GM12878 (cell line): ENCODE measurements at regions not wholly inside any gene's neighbourhood (a gene's known extent, or its start where the extent isn't known, plus 50 kb on each side); places are given as distances from the start of the nearest gene placed in this dataset.

Experiments used
- ATAC-seq: fragments of 200-7000 bp; cut with Tn5 transposase; 3 replicates; pipeline ENCODE4 v1.9.1; 2020; ENCODE audit warnings: mild to moderate bottlenecking, moderate library complexity
- BruUV-seq: library from RNA; stranded (reverse); fragments of 400-500 nt; replicated peaks from 2 replicates; lab custom pipeline; 2021; lab: Mats Ljungman, UMichigan
- CTCF ChIA-PET: fragments of 300-600 bp; sonication (Branson Sonifier 250); formaldehyde crosslinking; extraction: SDS; loops from one replicate; lab custom pipeline; 2021; ENCODE audit warnings: inconsistent platforms; lab: Yijun Ruan, JAX
- POLR2A ChIA-PET: fragments of 350-600 bp; formaldehyde crosslinking; extraction: SDS; loops from one replicate; lab custom pipeline; 2021; ENCODE audit warnings: inconsistent platforms; lab: Charles Lee
- RAD21 ChIA-PET: fragments of 300-600 bp; sonication (Branson Sonifier 250); formaldehyde crosslinking; loops from one replicate; lab custom pipeline; 2023; ENCODE audit warnings: antibody characterized with exemption; ENCODE audit not compliant: unreplicated experiment; lab: Charles Lee
- SMC1A ChIA-PET: fragments of 300-600 bp; sonication (Branson Sonifier 250); formaldehyde crosslinking; loops from one replicate; lab custom pipeline; 2023; ENCODE audit not compliant: unreplicated experiment, uncharacterized antibody; lab: Charles Lee
- DNase-seq: peaks from one replicate; pipeline ENCODE4 v3.0.0-alpha.2; 2011; ENCODE audit warnings: low read depth, low spot score
- FAIRE-seq: peaks from 3 replicates; lab custom pipeline; 2011; peaks lifted over from hg19 to GRCh38; lab: Jason Lieb, UNC
- H2AFZ ChIP-seq: 2 replicates; pipeline ENCODE4 v1.6.0; 2011; ENCODE audit warnings: low read depth, low read length, control low read depth; ENCODE audit not compliant: control insufficient read depth
- H3K27ac ChIP-seq: 2 replicates; pipeline ENCODE4 v1.5.1; 2011; ENCODE audit warnings: control low read depth; ENCODE audit not compliant: control insufficient read depth, insufficient read depth
- H3K27me3 ChIP-seq, 2 experiments: replicated peaks in 1 of 2; 2 replicates each; pipeline versions ENCODE4 v1.6.0 to v1.6.1; 2011; ENCODE audit warnings: low read length in 1 of 2; ENCODE audit not compliant: control insufficient read depth in 2 of 2, insufficient read depth in 2 of 2
- H3K36me3 ChIP-seq, 2 experiments: 2 replicates each; pipeline ENCODE4 v1.5.1; 2011; ENCODE audit warnings: low read length in 1 of 2; ENCODE audit not compliant: control insufficient read depth in 2 of 2, insufficient read depth in 2 of 2
- H3K4me1 ChIP-seq: 2 replicates; pipeline ENCODE4 v1.6.1; 2011; ENCODE audit warnings: mild to moderate bottlenecking, low read length, moderate library complexity, mixed read lengths; ENCODE audit not compliant: control insufficient read depth, insufficient read depth
- H3K4me2 ChIP-seq: 2 replicates; pipeline ENCODE4 v1.6.0; 2011; ENCODE audit warnings: control low read depth; ENCODE audit not compliant: control insufficient read depth, insufficient read depth
- H3K4me3 ChIP-seq: fragments of 200-600 bp; sonication (generic); 2 replicates; pipeline ENCODE4 v1.5.1; 2016
- H3K79me2 ChIP-seq: 2 replicates; pipeline ENCODE4 v1.6.0; 2011; ENCODE audit warnings: low read length; ENCODE audit not compliant: control insufficient read depth, insufficient read depth
- H3K9ac ChIP-seq: 2 replicates; pipeline ENCODE4 v1.8.0; 2011; ENCODE audit warnings: low read length, control low read depth, mixed read lengths; ENCODE audit not compliant: control insufficient read depth, insufficient read depth
- H3K9me3 ChIP-seq: replicated peaks from 3 replicates; pipeline ENCODE4 v1.5.1; 2011; ENCODE audit warnings: mild to moderate bottlenecking, low read length; ENCODE audit not compliant: control insufficient read depth, insufficient read depth
- H4K20me1 ChIP-seq: 2 replicates; pipeline ENCODE4 v1.6.0; 2011; ENCODE audit not compliant: control insufficient read depth, insufficient read depth
- BACH1 ChIP-seq: fragments of 450-650 bp; IDR thresholded peaks from 2 replicates; pipeline ENCODE4 v1.6.1; 2017; ENCODE audit warnings: mild to moderate bottlenecking, borderline replicate concordance
- CHD2 ChIP-seq: IDR thresholded peaks from 2 replicates; pipeline ENCODE4 v1.6.1; 2011; ENCODE audit warnings: low read depth, low read length, improper control_type of control experiment, borderline replicate concordance
- MYC ChIP-seq: IDR thresholded peaks from 2 replicates; pipeline ENCODE4 v1.6.1; 2011; ENCODE audit warnings: mild to moderate bottlenecking, low read length, moderate library complexity, inconsistent platforms; ENCODE audit not compliant: insufficient read depth, insufficient replicate concordance, insufficient read length, severe bottlenecking
- PAX5 ChIP-seq: IDR thresholded peaks from 2 replicates; pipeline ENCODE4 v1.6.1; 2011; ENCODE audit warnings: low read depth, low read length, borderline replicate concordance
- RUNX3 ChIP-seq: IDR thresholded peaks from 2 replicates; pipeline ENCODE4 v1.6.1; 2012; ENCODE audit warnings: low read length, inconsistent platforms
- SMAD1 ChIP-seq: fragments of 450-650 bp; IDR thresholded peaks from 2 replicates; pipeline ENCODE4 v1.6.1; 2018; ENCODE audit warnings: mild to moderate bottlenecking, low read depth; ENCODE audit not compliant: partially characterized antibody
- YY1 ChIP-seq: IDR thresholded peaks from 2 replicates; pipeline ENCODE4 v1.6.1; 2011; ENCODE audit warnings: low read depth, mild to moderate bottlenecking, low read length
- WGBS: methylation state at CpG from one replicate; pipeline ENCODE4 v1.1.6; 2016; ENCODE audit warnings: low lambda C conversion rate; ENCODE audit not compliant: insufficient replicate concordance, insufficient coverage; ENCODE audit errors: missing lambda C conversion rate; 5-methylcytosine and 5-hydroxymethylcytosine counted together
- in situ Hi-C: fragments of 300-500 bp; cut with MboI; formaldehyde crosslinking; loops from 9 replicates; pipeline ENCODE4 v1.14.3; 2018; ENCODE audit warnings: mixed read lengths
- intact Hi-C: fragments of 100-400 bp; cut with micrococcal nuclease; formaldehyde crosslinking; loops from one replicate; pipeline ENCODE4 v1.14.2; 2022; ENCODE audit not compliant: unreplicated experiment
- TF ChIP-seq, protein P1 (sequence below): fragments of 450-650 bp; IDR thresholded peaks from 2 replicates; pipeline ENCODE4 v1.6.1; 2017; ENCODE audit warnings: mild to moderate bottlenecking
- TF ChIP-seq, protein P2 (sequence below): fragments of 450-650 bp; IDR thresholded peaks from 2 replicates; pipeline ENCODE4 v1.6.1; 2017; ENCODE audit warnings: mild to moderate bottlenecking, moderate library complexity
- TF ChIP-seq, protein P3 (sequence below): IDR thresholded peaks from 2 replicates; pipeline ENCODE4 v1.6.1; 2011; ENCODE audit warnings: borderline replicate concordance, low read depth, mild to moderate bottlenecking, moderate library complexity, mixed read lengths, low read length; ENCODE audit not compliant: insufficient read depth; ENCODE audit errors: extremely low read length
- TF ChIP-seq, protein P4 (sequence below): fragments of 450-650 bp; IDR thresholded peaks from 2 replicates; pipeline ENCODE4 v1.6.1; 2017; ENCODE audit warnings: low read depth, mild to moderate bottlenecking, moderate library complexity

DNA sequence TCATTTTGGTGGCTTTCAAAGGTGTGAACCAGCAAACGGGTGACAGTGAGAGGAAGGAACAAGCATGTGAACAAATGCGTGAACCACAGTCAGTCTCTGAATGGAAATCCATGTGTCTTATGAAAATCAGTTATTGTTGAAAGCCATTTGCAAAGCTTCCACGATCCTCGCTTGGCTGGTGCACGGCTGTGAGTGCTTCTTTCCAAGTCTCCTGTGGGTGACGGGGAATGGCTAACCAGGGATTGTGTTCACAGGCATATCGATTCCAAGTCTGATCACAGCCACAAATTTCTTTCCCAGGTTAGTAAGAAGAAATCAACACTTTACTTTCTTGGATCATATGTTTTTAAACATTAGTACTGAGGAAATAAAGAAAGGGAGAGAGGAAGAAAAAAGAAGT is 556.9 kb upstream of the RBFOX1 start (continued):
- TF ChIP-seq, protein P1, sequence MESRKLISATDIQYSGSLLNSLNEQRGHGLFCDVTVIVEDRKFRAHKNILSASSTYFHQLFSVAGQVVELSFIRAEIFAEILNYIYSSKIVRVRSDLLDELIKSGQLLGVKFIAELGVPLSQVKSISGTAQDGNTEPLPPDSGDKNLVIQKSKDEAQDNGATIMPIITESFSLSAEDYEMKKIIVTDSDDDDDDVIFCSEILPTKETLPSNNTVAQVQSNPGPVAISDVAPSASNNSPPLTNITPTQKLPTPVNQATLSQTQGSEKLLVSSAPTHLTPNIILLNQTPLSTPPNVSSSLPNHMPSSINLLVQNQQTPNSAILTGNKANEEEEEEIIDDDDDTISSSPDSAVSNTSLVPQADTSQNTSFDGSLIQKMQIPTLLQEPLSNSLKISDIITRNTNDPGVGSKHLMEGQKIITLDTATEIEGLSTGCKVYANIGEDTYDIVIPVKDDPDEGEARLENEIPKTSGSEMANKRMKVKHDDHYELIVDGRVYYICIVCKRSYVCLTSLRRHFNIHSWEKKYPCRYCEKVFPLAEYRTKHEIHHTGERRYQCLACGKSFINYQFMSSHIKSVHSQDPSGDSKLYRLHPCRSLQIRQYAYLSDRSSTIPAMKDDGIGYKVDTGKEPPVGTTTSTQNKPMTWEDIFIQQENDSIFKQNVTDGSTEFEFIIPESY: no peak
- no peak for TF ChIP-seq MYC
- TF ChIP-seq, protein P2, sequence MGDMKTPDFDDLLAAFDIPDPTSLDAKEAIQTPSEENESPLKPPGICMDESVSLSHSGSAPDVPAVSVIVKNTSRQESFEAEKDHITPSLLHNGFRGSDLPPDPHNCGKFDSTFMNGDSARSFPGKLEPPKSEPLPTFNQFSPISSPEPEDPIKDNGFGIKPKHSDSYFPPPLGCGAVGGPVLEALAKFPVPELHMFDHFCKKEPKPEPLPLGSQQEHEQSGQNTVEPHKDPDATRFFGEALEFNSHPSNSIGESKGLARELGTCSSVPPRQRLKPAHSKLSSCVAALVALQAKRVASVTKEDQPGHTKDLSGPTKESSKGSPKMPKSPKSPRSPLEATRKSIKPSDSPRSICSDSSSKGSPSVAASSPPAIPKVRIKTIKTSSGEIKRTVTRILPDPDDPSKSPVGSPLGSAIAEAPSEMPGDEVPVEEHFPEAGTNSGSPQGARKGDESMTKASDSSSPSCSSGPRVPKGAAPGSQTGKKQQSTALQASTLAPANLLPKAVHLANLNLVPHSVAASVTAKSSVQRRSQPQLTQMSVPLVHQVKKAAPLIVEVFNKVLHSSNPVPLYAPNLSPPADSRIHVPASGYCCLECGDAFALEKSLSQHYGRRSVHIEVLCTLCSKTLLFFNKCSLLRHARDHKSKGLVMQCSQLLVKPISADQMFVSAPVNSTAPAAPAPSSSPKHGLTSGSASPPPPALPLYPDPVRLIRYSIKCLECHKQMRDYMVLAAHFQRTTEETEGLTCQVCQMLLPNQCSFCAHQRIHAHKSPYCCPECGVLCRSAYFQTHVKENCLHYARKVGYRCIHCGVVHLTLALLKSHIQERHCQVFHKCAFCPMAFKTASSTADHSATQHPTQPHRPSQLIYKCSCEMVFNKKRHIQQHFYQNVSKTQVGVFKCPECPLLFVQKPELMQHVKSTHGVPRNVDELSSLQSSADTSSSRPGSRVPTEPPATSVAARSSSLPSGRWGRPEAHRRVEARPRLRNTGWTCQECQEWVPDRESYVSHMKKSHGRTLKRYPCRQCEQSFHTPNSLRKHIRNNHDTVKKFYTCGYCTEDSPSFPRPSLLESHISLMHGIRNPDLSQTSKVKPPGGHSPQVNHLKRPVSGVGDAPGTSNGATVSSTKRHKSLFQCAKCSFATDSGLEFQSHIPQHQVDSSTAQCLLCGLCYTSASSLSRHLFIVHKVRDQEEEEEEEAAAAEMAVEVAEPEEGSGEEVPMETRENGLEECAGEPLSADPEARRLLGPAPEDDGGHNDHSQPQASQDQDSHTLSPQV: no peak
- TF ChIP-seq, protein P3, sequence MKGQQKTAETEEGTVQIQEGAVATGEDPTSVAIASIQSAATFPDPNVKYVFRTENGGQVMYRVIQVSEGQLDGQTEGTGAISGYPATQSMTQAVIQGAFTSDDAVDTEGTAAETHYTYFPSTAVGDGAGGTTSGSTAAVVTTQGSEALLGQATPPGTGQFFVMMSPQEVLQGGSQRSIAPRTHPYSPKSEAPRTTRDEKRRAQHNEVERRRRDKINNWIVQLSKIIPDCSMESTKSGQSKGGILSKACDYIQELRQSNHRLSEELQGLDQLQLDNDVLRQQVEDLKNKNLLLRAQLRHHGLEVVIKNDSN: no peak
- TF ChIP-seq, all 136 proteins: peak for 0

DNA sequence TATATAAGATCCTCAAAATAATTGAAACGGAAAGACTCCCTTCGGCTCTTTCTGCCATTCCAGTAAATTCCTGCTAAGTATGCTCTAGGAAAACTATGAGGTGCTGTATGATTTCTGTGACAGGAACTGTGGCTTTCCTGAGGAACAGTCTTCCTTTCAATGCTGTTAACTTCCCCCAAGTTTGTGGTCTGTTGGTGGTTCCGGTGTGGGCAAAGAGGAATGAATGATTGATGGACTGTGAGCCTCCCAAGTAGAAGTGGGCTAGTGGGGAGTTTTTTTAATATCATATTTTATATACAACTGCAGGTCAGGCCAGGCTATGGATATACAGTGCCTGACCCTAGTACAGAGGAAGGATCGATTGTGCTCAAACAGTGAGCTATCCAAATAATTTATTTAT is 560.7 kb upstream of the RBFOX1 start:
- no TSS peak for BruUV-seq
- FAIRE-seq: no peak
- Histone ChIP-seq H3K9ac (no peak overlapping the region), H3K4me2 (no peak overlapping the region), H2AFZ (no peak overlapping the region), H3K79me2 (no peaks in the 10 kb centered on the region), H3K27ac (no peak overlapping the region), H4K20me1 (no peaks in the 10 kb centered on the region), H3K36me3 (no peaks in the 10 kb centered on the region), H3K4me1 (no peaks in the 10 kb centered on the region), H3K9me3 (no peaks in the 10 kb centered on the region), H3K4me3 (no peak overlapping the region), H3K27me3 (no peaks in the 10 kb centered on the region)
- ATAC-seq: no peak
- ChIA-PET RAD21 (no interaction called here), POLR2A (no interaction called here), SMC1A (no interaction called here), CTCF (no interaction called here)
- intact Hi-C loops (no loop called here), in situ Hi-C loops (no loop called here)
- TF ChIP-seq, protein P4, sequence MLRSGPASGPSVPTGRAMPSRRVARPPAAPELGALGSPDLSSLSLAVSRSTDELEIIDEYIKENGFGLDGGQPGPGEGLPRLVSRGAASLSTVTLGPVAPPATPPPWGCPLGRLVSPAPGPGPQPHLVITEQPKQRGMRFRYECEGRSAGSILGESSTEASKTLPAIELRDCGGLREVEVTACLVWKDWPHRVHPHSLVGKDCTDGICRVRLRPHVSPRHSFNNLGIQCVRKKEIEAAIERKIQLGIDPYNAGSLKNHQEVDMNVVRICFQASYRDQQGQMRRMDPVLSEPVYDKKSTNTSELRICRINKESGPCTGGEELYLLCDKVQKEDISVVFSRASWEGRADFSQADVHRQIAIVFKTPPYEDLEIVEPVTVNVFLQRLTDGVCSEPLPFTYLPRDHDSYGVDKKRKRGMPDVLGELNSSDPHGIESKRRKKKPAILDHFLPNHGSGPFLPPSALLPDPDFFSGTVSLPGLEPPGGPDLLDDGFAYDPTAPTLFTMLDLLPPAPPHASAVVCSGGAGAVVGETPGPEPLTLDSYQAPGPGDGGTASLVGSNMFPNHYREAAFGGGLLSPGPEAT: no peak
- TF ChIP-seq PAX5 (no peak), YY1 (no peak), CHD2 (no peak), RUNX3 (no peak), SMAD1 (no peak), BACH1 (no peak)
- DNase-seq: no peak
- WGBS: 29% methylated on average over 4 of the region's 4 CpGs
